Vagina (tissue), 2 donors: ENCODE measurements at regions not wholly inside any gene's neighbourhood (a gene's known extent, or its start where the extent isn't known, plus 50 kb on each side); places are given as distances from the start of the nearest gene placed in this dataset.

Source experiments
- CTCF ChIP-seq, 3 experiments: fragments of 450-650 bp in 2 of 3; fragments of 200-600 bp in 1 of 3; sonication (generic) in 1 of 3; IDR thresholded peaks; one replicate each; pipeline ENCODE4 v1.5.1; 2017 to 2019; ENCODE audit warnings: antibody characterized with exemption in 3 of 3, mild to moderate bottlenecking in 2 of 3, moderate library complexity in 2 of 3
- POLR2A ChIP-seq, 2 donors: fragments of 450-650 bp; IDR thresholded peaks; one replicate each; pipeline ENCODE4 v1.6.1; 2017; ENCODE audit warnings: antibody characterized with exemption in 2 of 2, mild to moderate bottlenecking in 2 of 2, moderate library complexity in 2 of 2
- POLR2AphosphoS5 ChIP-seq, 2 donors: sonication (generic); formaldehyde crosslinking; IDR thresholded peaks; one replicate each; pipeline ENCODE4 v1.9.0; 2017; ENCODE audit warnings: antibody characterized with exemption in 2 of 2, mild to moderate bottlenecking in 2 of 2, low read depth in 1 of 2; ENCODE audit not compliant: insufficient read depth in 1 of 2

DNA sequence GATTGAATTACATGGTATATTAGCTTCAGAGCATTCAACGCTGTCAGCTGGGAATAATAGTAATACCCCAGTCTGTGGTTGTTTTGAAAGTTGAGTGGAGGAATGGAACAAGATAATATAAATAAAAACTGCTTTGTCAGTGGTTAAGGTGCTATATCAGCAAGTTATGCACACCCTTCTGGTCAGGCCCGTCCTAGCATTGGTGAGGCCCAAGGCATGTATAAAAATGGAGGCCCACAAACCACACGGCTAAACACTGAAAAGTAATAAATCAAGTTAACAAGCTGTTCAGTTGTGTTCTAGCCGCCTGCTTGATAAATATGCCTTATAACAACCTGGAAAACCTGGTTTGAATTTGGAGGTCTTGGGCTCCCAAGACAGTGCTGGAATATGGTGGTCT, 77.4 kb downstream of the PSMG1 start:
- TF ChIP-seq CTCF (IDR thresholded peaks at IDR 0.05) (no peak), POLR2A (IDR thresholded peaks at IDR 0.05) (no peak), POLR2AphosphoS5 (IDR thresholded peaks at IDR 0.05; ENCODE audit: insufficient read depth in 1 of 2, low read depth in 1 of 2) (no peak)
